IMR-90 (cell line): ENCODE measurements at regions not wholly inside any gene's neighbourhood (a gene's known extent, or its start where the extent isn't known, plus 50 kb on each side); places are given as distances from the start of the nearest gene placed in this dataset.

Experiments used
- ATAC-seq: fragments of 200-7000 bp; cut with Tn5 transposase; 2 replicates; pipeline ENCODE4 v1.9.1; 2020; ENCODE audit warnings: low read depth, mild to moderate bottlenecking, moderate library complexity
- BruUV-seq: library from RNA; stranded (reverse); fragments of 400-500 nt; replicated peaks from 2 replicates; lab custom pipeline; 2021; lab: Mats Ljungman, UMichigan
- CTCF ChIA-PET: fragments of 300-600 bp; formaldehyde crosslinking; extraction: SDS; loops from one replicate; lab custom pipeline; 2021; ENCODE audit warnings: antibody characterized with exemption; lab: Yijun Ruan, JAX
- POLR2A ChIA-PET: fragments of 300-600 bp; sonication (Branson Sonifier 250); formaldehyde crosslinking; loops from one replicate; lab custom pipeline; 2022; ENCODE audit warnings: antibody characterized with exemption; ENCODE audit not compliant: unreplicated experiment; lab: Charles Lee
- DNase-seq: peaks from one replicate; pipeline ENCODE4 v3.0.0; 2013
- H2AFZ ChIP-seq: replicated peaks from 2 replicates; pipeline ENCODE3; 2013; ENCODE audit warnings: low read length, mild to moderate bottlenecking; ENCODE audit not compliant: poor library complexity
- H2AK5ac ChIP-seq: 2 replicates; pipeline ENCODE4 v1.6.1; 2013; ENCODE audit warnings: low read depth, low read length, inconsistent platforms
- H2AK9ac ChIP-seq: replicated peaks from 2 replicates; pipeline ENCODE3; 2013; ENCODE audit warnings: mild to moderate bottlenecking, low read depth, low read length, moderate library complexity; ENCODE audit not compliant: poor library complexity
- H2BK120ac ChIP-seq: 2 replicates; pipeline ENCODE4 v1.6.1; 2013; ENCODE audit warnings: low read depth, low read length, inconsistent platforms
- H2BK15ac ChIP-seq: 3 replicates; pipeline ENCODE4 v1.6.1; 2013; ENCODE audit warnings: low read depth, low read length, inconsistent platforms
- H2BK20ac ChIP-seq: 2 replicates; pipeline ENCODE4 v1.6.1; 2013; ENCODE audit warnings: low read depth, mild to moderate bottlenecking, inconsistent platforms, low read length, moderate library complexity
- H2BK5ac ChIP-seq: 2 replicates; pipeline ENCODE4 v1.6.1; 2013; ENCODE audit warnings: mild to moderate bottlenecking, low read depth, low read length, inconsistent platforms; ENCODE audit not compliant: poor library complexity, severe bottlenecking
- H3K14ac ChIP-seq: replicated peaks from 2 replicates; pipeline ENCODE4 v1.6.1; 2013; ENCODE audit warnings: low read depth, low read length, inconsistent platforms
- H3K18ac ChIP-seq: 2 replicates; pipeline ENCODE4 v1.6.1; 2013; ENCODE audit warnings: low read depth, low read length, control low read depth
- H3K23ac ChIP-seq: 2 replicates; pipeline ENCODE4 v1.6.1; 2013; ENCODE audit warnings: low read depth, low read length, inconsistent platforms
- H3K27ac ChIP-seq: 2 replicates; pipeline ENCODE4 v1.5.1; 2013; ENCODE audit warnings: mild to moderate bottlenecking, control low read depth, low read length; ENCODE audit not compliant: insufficient read depth
- H3K27me3 ChIP-seq: 2 replicates; pipeline ENCODE4 v1.6.1; 2013; ENCODE audit warnings: low read length; ENCODE audit not compliant: control insufficient read depth, insufficient read depth
- H3K36me3 ChIP-seq: 2 replicates; pipeline ENCODE4 v1.6.1; 2013; ENCODE audit warnings: low read length, mixed read lengths; ENCODE audit not compliant: control insufficient read depth, insufficient read depth
- H3K4ac ChIP-seq: 2 replicates; pipeline ENCODE4 v1.6.1; 2013; ENCODE audit warnings: low read depth, low read length, inconsistent platforms
- H3K4me1 ChIP-seq: 2 replicates; pipeline ENCODE4 v1.6.1; 2013; ENCODE audit warnings: low read length, mixed read lengths; ENCODE audit not compliant: control insufficient read depth, insufficient read depth
- H3K4me2 ChIP-seq: 2 replicates; pipeline ENCODE4 v1.6.1; 2013; ENCODE audit warnings: low read depth, mild to moderate bottlenecking, control low read depth, low read length, moderate library complexity
- H3K4me3 ChIP-seq: 2 replicates; pipeline ENCODE4 v1.5.1; 2013; ENCODE audit warnings: low read depth, mild to moderate bottlenecking, control low read depth, low read length, moderate library complexity; ENCODE audit not compliant: insufficient read depth
- H3K56ac ChIP-seq: 2 replicates; pipeline ENCODE4 v1.6.1; 2013; ENCODE audit warnings: low read length, inconsistent platforms; ENCODE audit not compliant: insufficient read depth; ENCODE audit errors: extremely low read depth
- H3K79me1 ChIP-seq, 2 experiments: 2 replicates each; pipeline ENCODE4 v1.6.1; 2013; ENCODE audit warnings: low read length in 2 of 2, inconsistent platforms in 1 of 2, low read depth in 1 of 2
- H3K9ac ChIP-seq: 2 replicates; pipeline ENCODE4 v1.6.1; 2013; ENCODE audit warnings: low read depth, low read length, control low read depth
- H3K9me1 ChIP-seq: 2 replicates; pipeline ENCODE4 v1.6.1; 2013; ENCODE audit warnings: low read length, inconsistent platforms; ENCODE audit not compliant: insufficient read depth
- H3K9me3 ChIP-seq: 2 replicates; pipeline ENCODE4 v1.6.1; 2013; ENCODE audit warnings: low read length; ENCODE audit not compliant: control insufficient read depth, insufficient read depth
- H4K20me1 ChIP-seq: 2 replicates; pipeline ENCODE4 v1.6.1; 2013; ENCODE audit warnings: low read length, inconsistent platforms; ENCODE audit not compliant: insufficient read depth
- H4K5ac ChIP-seq: 2 replicates; pipeline ENCODE4 v1.6.1; 2013; ENCODE audit warnings: mild to moderate bottlenecking, low read depth, low read length, control low read depth
- H4K8ac ChIP-seq, 2 experiments: 2 replicates each; pipeline ENCODE4 v1.6.1; 2013; ENCODE audit warnings: low read depth in 2 of 2, low read length in 2 of 2, control low read depth in 1 of 2, inconsistent platforms in 1 of 2
- H4K91ac ChIP-seq: 2 replicates; pipeline ENCODE4 v1.6.1; 2013; ENCODE audit warnings: low read depth, low read length, inconsistent platforms; ENCODE audit not compliant: insufficient read depth
- BHLHE40 ChIP-seq: fragments of 150-350 bp; IDR thresholded peaks from 2 replicates; pipeline ENCODE4 v1.6.1; 2016; ENCODE audit warnings: mild to moderate bottlenecking, low read depth, low read length
- CEBPB ChIP-seq: IDR thresholded peaks from 2 replicates; pipeline ENCODE4 v1.6.1; 2012; ENCODE audit warnings: low read depth, low read length, improper control_type of control experiment
- MAFK ChIP-seq: IDR thresholded peaks from 2 replicates; pipeline ENCODE4 v1.6.1; 2012; ENCODE audit warnings: low read depth, low read length, improper control_type of control experiment
- NFE2L2 ChIP-seq: fragments of 150-350 bp; IDR thresholded peaks from 2 replicates; pipeline ENCODE4 v1.6.1; 2016; ENCODE audit warnings: low read depth, mild to moderate bottlenecking, low read length
- RCOR1 ChIP-seq: IDR thresholded peaks from 2 replicates; pipeline ENCODE4 v1.6.1; 2012; ENCODE audit warnings: mild to moderate bottlenecking, low read length, improper control_type of control experiment; ENCODE audit not compliant: insufficient replicate concordance
- RFX5 ChIP-seq: IDR thresholded peaks from 2 replicates; pipeline ENCODE4 v1.8.0; 2012; ENCODE audit warnings: low read depth, mild to moderate bottlenecking, low read length, moderate library complexity
- SMC3 ChIP-seq: fragments of 150-350 bp; IDR thresholded peaks from 2 replicates; pipeline ENCODE4 v1.6.1; 2016; ENCODE audit warnings: low read depth, mild to moderate bottlenecking, antibody characterized with exemption, low read length, moderate library complexity
- WGBS, 2 experiments: methylation state at CpG; one replicate each; pipeline versions ENCODE4 v1.1.5 to v1.1.7; 2013; ENCODE audit warnings: missing lambda C conversion rate in 2 of 2; ENCODE audit not compliant: insufficient read length in 1 of 2; ENCODE audit errors: extremely low coverage in 2 of 2; 5-methylcytosine and 5-hydroxymethylcytosine counted together
- dilution Hi-C: fragments of 300-500 bp; cut with HindIII; formaldehyde crosslinking; loops from one replicate; pipeline ENCODE4 v1.14.3; 2018; ENCODE audit warnings: low sequenced_read_pairs; ENCODE audit not compliant: unreplicated experiment
- in situ Hi-C: fragments of 300-500 bp; cut with MboI; formaldehyde crosslinking; loops from 3 replicates; pipeline ENCODE4 v1.14.3; 2019; ENCODE audit warnings: low sequenced_read_pairs, inconsistent platforms, mixed read lengths
- intact Hi-C: fragments of 100-400 bp; cut with micrococcal nuclease; formaldehyde crosslinking; loops from 2 replicates; pipeline ENCODE4 v1.10.0; 2022
- TF ChIP-seq, protein P1 (sequence below): fragments of 150-350 bp; IDR thresholded peaks from 2 replicates; pipeline ENCODE4 v1.6.1; 2017; ENCODE audit warnings: mild to moderate bottlenecking, antibody characterized with exemption, low read length, low read depth
- TF ChIP-seq, protein P2 (sequence below): fragments of 150-350 bp; IDR thresholded peaks from 2 replicates; pipeline ENCODE4 v1.6.1; 2016; ENCODE audit warnings: low read depth, mild to moderate bottlenecking, low read length, moderate library complexity, borderline replicate concordance
- TF ChIP-seq, protein P3 (sequence below): conservative IDR thresholded peaks from 2 replicates; pipeline ENCODE4 v1.5.1; 2012; ENCODE audit warnings: mild to moderate bottlenecking, low read depth, low read length, improper control_type of control experiment

DNA sequence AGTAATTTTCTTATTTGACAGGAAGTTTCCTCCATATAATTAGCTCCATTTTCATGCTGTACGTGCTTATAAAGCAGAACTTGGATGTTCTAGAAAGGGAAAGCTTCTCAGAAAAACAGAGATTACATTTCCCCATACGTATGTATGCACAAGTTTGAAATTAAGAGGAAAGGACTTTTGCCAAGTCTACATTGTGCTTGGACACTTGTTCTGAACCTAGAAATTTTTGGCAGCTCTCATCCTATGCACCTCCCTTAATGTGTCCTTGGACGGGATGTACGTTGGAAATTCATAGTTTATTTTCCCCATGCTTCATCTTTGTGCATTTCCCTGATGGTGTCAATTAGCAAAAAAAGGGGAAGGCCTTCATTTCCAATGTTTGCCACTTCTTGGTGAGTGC is 322.7 kb downstream of the BLID start:
- H3K9me3 ChIP-seq, result no peaks in the 10 kb centered on the region
- no peaks in the 10 kb centered on the region for H3K79me1 ChIP-seq
- H3K36me3 ChIP-seq, result no peaks in the 10 kb centered on the region
- intact Hi-C loops, result no loop called here
- ChIA-PET CTCF (no interaction called here), POLR2A (no interaction called here)
- H3K56ac ChIP-seq, result no peak overlapping the region
- ATAC-seq (no peak), DNase-seq (no peak)
- no peak overlapping the region for H4K91ac ChIP-seq
- no peak overlapping the region for H3K4ac ChIP-seq
- H3K27ac ChIP-seq, result no peak overlapping the region
- H4K5ac ChIP-seq, result no peak overlapping the region
- no peak overlapping the region for H3K4me2 ChIP-seq
- H2BK120ac ChIP-seq, result no peak overlapping the region
- no peak overlapping the region for H2AFZ ChIP-seq
- H3K4me1 ChIP-seq, result no peaks in the 10 kb centered on the region
- TF ChIP-seq NFE2L2 (no peak), RFX5 (no peak), RCOR1 (no peak), SMC3 (no peak), MAFK (no peak), CEBPB (no peak), BHLHE40 (no peak)
- TF ChIP-seq, protein P1, sequence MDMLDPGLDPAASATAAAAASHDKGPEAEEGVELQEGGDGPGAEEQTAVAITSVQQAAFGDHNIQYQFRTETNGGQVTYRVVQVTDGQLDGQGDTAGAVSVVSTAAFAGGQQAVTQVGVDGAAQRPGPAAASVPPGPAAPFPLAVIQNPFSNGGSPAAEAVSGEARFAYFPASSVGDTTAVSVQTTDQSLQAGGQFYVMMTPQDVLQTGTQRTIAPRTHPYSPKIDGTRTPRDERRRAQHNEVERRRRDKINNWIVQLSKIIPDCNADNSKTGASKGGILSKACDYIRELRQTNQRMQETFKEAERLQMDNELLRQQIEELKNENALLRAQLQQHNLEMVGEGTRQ, result no peak
- TF ChIP-seq, protein P2, sequence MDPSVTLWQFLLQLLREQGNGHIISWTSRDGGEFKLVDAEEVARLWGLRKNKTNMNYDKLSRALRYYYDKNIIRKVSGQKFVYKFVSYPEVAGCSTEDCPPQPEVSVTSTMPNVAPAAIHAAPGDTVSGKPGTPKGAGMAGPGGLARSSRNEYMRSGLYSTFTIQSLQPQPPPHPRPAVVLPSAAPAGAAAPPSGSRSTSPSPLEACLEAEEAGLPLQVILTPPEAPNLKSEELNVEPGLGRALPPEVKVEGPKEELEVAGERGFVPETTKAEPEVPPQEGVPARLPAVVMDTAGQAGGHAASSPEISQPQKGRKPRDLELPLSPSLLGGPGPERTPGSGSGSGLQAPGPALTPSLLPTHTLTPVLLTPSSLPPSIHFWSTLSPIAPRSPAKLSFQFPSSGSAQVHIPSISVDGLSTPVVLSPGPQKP, result no peak
- TF ChIP-seq, protein P3, sequence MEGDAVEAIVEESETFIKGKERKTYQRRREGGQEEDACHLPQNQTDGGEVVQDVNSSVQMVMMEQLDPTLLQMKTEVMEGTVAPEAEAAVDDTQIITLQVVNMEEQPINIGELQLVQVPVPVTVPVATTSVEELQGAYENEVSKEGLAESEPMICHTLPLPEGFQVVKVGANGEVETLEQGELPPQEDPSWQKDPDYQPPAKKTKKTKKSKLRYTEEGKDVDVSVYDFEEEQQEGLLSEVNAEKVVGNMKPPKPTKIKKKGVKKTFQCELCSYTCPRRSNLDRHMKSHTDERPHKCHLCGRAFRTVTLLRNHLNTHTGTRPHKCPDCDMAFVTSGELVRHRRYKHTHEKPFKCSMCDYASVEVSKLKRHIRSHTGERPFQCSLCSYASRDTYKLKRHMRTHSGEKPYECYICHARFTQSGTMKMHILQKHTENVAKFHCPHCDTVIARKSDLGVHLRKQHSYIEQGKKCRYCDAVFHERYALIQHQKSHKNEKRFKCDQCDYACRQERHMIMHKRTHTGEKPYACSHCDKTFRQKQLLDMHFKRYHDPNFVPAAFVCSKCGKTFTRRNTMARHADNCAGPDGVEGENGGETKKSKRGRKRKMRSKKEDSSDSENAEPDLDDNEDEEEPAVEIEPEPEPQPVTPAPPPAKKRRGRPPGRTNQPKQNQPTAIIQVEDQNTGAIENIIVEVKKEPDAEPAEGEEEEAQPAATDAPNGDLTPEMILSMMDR, result no peak
- no peak overlapping the region for H2BK5ac ChIP-seq
- no peaks in the 10 kb centered on the region for H4K20me1 ChIP-seq
- H3K14ac ChIP-seq, result no peak overlapping the region
- H3K23ac ChIP-seq, result no peak overlapping the region
- dilution Hi-C loops, result no loop called here
- no peak overlapping the region for H2BK20ac ChIP-seq
- BruUV-seq, result no TSS peak
- H3K9ac ChIP-seq, result no peak overlapping the region
- H3K18ac ChIP-seq, result no peak overlapping the region
- H4K8ac ChIP-seq, result no peak overlapping the region
- WGBS, 2 experiments, result no CpG with 5 or more reads among the region's 4 CpGs
- H2BK15ac ChIP-seq, result no peak overlapping the region
- no peaks in the 10 kb centered on the region for H3K9me1 ChIP-seq
- no peak overlapping the region for H2AK9ac ChIP-seq
- no peak overlapping the region for H2AK5ac ChIP-seq
- no peak overlapping the region for H3K4me3 ChIP-seq
- in situ Hi-C loops, result no loop called here
- H3K27me3 ChIP-seq, result no peaks in the 10 kb centered on the region
